HG03432 (cell line): ENCODE measurements at regions not wholly inside any gene's neighbourhood (a gene's known extent, or its start where the extent isn't known, plus 50 kb on each side); places are given as distances from the start of the nearest gene placed in this dataset.

ENCODE experiments used
- ATAC-seq: cut with Tn5 transposase; IDR thresholded peaks from one replicate; pipeline ENCODE4 v1.9.1; 2021; ENCODE audit warnings: mild to moderate bottlenecking, moderate library complexity; ENCODE audit not compliant: unreplicated experiment

DNA sequence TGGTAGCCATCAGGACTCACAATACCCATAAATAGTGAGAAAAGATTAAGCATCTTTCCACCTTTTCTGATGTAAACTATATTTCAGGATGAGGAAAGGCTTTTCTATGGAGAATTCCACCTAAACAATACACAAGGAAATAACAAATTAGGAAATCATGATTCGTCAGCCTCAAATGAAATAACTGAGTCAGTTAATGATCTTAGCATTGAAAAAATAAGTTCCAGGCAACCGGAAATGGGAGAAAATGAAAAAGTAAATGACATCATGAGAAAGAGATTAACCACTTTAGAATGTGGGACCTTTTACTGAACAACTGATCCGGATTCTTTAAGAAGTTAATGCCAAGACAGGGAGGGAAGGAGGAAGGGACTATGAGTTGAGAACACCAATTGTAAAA lies 742.3 kb downstream of the TNS3 start:
- ATAC-seq = no peak

DNA sequence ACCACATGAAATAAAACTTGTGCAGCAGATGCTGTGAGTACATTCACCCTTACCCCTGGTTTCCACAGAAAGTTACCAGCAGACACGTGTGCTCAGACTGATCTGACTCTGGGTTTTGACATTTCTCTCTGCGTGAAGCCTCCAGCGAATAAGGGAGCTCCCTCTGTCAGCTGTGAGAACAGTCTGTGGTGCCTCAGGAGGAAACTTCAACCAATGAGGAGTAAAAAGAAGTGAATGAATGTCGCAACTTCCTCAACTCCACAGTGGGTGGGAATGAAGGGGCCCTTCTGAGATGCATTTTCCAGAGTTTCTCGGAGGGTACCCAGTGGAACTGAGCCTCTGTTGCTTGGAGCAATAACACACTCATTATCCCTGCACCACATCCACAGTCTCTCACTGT lies 743.4 kb downstream of the TNS3 start:
- ATAC-seq = no peak

DNA sequence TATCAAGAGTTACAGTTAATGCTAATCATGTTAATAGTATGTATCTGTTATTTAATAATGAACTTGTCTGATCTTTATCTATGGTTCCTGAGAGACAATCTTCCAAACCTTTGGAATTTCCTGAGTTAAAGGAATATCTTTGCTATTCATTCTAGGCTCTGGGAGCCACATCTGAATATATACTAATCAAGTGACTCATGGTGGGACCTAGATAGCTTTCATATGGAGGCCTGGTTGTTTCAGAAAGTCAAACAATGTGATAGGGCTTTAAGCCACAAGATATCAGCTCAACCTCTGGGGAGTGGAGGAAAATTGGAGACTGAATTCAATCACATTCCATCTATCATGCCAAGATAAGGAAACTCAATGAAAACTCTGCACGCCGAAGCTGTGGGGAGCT lies 746.4 kb downstream of the TNS3 start:
- ATAC-seq = no peak

DNA sequence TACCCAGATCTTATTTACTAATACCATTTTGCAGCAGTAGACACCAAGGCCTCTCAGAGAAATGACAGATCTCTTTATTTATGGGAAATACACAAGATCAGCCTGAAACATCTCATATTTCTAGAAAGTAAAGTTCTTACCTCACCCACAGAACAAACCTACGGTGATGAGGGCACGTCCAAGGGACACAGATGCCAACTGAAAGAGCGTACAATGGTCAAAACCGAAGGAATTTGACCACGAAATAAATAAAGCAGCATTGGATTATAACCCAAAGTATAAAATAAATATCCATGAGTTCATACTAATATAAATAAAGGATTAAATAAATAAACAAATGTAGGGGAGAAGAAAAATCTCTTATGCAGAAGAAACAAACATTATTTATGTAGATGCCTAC lies 747.0 kb downstream of the TNS3 start:
- ATAC-seq = no peak

DNA sequence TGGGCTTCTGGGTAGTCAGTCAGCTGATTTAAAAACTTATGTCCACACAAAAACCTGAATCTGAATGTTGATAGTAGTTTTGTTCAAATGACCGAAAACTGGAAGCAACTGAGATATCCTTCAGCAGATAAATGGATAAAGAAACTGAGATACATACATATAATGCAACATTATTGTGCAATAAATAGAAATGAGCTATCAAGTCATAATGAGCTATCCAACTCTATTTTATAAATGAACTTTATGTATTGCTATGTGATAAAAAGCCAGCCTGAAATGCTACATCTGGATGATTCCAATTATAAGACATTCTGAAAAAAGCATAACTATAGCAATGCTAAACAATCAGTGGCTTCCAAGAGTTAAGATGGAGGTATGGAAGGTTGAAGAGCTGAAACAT lies 748.7 kb downstream of the TNS3 start:
- ATAC-seq = no peak

DNA sequence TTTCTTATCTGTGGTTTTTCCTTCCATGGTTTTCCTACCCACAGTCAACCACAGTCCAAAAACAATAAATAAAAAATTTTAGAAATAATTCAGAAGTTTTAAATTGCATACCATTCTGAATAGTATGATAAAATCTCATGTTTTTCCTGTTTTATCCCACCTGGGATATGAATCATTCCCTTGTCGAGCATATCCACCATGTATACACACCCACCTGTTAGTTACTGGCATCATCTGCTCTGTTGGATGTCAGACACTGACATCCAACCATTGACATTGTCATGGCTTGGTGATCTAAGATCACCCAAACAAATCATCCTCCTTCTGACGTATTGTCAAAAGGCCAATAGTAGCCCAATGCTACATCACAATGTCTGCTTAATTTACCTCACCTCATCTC lies 749.8 kb downstream of the TNS3 start:
- no peak for ATAC-seq

DNA sequence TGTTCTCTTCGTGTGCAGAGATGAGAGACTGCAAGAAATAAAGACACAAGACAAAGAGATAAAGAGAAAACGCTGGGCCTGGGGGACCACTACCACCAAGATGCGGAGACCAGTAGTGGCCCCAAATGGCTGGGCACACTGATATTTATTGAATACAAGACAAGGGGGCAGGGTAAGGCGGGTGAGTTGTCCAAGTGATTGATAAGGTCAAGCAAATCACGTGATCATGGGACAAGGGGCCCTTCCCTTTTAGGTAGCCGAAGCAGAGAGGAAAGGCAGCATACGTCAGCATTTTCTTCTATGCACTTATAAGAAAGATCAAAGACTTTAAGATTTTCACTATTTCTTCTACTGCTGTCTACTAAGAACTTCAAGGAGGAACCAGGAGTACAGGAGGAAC lies 762.1 kb downstream of the TNS3 start:
- no peak for ATAC-seq

DNA sequence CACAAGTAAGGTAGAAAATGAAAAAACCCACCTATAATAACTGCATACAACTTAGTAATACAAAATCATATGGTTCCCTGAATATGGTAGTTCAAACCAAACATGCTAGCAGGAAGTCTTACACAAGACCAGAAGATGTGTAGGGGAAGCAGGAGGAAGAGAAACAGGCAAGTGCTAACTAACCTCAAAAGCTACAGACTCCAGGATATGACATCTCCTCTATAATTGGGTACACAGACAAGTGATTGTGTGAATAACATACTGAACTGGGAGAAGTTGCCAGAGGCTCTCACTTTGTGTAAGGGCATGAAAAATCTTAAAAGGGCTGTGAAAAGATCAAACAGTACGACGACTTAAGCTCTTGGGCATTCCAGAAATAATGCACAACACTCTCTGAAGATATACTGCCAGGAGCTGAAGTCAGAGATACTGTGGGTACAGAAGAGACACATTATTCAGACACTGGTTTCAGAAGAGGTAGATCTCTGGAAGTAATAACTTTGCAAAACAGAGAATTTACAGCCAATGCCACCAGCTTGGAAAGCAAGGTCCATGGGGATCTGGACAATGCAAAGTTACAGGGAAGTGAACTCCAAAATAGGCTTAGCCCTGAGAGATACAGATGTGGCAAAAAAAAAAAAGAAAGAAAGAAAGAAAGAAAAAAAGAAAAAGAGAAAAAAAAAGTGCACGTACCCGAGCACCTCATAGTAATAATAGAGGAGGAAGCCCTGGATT lies 767.2 kb downstream of the TNS3 start:
- no peak for ATAC-seq

DNA sequence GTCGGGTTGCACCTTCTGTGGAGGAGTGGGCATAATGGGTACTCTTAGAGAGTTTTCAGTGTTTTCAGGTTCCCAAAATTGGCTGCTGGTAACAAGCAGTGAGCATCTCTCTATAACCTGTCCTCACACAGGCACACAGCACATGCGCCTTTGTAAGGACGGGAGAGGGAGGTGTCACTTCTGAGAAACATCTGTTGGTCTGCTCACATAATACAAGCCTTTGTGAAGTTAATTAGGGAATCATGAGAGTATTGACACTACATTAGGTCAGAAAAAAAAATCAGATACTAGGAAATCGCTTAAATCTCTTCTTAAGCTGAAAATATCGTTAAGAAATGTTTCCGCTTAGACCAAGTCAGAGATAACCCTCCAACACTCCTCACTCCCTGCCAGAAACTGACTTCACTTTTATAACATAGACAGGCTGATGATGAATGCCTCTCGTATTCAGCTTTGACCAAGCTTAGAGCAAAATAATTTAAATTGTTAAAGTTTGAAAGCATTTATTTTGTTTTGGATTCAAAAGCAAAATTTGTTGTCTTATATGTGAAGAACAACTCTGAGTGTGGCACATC lies 769.7 kb downstream of the TNS3 start:
- no peak for ATAC-seq

DNA sequence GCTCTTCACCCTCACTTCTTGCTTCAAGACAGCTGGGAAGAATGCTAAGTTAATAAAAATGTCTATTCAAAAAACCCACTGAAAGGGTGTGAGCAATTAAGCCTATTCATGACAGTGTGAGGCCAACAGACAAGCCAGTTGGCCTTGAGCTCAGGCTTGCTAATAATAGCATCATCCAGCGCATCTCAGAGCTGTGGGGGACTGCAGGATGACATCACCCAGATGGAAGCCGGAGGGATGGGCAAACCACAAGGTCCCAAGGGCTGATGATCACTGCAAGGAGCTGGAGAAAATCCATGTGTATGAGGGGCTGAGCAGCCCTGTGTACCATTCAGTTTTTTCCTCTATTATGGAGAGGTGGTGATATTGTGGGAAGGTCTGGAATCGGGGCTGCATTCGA lies 770.4 kb downstream of the TNS3 start:
- no peak for ATAC-seq

DNA sequence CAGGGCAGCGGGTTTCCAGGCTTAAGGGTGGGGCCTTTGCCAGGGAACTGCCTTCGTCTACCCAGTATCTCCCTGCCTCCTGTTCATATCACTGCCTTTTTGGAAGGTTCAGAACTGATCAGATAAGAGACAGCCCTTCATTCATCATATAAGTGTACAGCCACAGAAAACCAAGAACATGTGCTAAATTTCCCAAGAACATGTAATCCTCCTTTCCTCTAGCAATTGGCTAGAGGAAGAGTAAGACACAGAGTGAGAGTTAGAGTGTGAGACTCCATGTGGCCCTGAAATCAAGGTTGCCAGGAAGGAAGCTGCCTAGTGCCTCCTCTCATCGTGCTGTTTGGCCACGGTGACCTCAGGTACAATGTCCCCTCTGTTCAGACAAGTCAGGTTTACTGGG lies 770.9 kb downstream of the TNS3 start:
- ATAC-seq = no peak

DNA sequence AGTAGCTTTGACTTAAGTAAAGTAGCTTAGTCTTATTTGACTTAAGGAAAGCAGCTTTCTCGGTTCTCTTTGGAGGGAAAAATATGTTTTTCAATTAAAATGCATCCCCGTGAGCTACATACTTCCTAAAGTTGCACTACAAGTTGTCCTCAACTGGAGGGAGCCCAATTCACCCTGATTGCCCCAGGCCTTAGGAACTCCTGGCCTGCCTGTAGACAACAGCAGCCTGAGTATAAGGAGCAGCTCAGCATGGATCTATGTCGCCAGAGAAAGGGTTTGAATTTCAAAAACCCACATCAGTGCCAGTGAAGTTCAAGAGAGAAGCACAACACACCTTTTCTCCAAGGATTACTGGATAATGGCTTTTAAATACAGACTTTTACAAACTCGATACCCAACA lies 772.0 kb downstream of the TNS3 start:
- ATAC-seq = no peak

DNA sequence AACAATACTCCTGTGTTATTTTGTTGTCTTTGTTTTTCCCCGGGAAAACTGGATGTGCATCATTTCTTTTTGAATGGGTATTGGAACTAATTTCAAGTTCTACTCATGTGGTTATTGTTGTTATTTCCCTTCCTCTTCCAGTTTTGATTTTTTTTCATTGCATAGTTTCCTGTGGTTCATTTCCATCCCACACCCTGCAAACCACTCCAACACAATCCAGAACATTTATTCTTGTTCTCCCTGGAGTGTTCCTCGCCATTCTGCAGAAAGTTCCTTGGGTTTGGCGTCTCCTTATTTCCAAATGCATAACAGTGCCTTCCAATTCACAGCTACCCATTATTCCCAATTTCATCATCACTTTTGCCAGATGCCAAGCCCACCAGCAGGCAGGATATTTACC lies 775.1 kb downstream of the TNS3 start:
- no peak for ATAC-seq

DNA sequence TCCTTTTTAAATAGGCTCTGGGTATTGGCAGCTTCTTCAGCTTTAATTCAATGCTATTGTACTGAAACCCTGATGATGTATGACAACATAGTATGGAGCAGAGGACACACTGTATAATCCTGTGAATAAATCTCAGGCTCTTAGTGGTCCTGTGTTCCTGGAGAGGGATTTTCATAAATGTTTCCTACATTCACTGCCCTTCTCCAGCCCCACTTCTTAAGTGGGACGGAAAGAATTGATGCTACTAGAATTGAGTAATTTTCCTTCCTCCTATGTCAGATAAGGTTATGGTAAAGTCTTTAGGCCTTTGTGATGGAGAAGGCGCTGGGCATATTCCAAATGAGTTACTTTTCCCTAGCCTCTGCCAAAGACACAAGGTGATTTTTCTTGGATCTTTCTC lies 779.4 kb downstream of the TNS3 start:
- no peak for ATAC-seq

DNA sequence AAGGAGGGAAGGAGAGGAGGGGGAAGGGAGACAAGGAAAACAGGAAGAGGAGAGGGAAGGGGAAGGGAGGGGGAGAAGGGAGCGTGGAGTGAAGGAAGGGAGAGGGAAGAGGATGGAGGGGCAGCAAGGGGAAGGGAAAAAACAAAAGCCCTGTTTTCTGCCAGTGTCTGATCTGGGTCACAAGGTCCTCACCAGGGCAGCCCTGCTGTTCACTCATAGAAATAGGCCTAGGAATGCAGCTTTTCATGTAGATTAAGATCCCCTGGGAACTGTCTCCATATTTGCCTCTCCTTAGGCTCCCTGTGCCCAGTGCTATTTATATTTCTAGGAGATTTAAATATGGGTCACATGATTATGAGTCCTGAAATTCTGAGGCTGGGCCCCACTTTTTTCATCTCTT lies 790.7 kb downstream of the TNS3 start:
- no peak for ATAC-seq

DNA sequence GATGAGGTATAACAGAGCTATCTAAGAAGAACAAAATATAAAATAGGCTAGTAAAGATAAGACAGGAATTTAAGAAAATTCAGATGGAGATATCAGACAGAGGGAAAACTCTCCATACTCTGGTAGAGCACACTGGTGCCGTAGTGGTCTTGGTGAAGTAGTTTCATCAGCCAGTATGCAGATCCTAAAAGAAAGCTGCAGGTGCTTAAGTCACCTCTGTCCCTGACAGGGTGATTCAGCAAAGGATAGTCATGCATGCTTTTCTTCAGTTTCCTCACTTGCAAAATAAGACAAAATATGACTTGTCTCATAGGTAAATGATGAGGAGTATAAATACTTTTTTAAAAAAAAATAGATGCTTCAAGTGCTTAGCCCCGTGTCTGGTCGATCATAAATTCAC lies 794.9 kb downstream of the TNS3 start:
- no peak for ATAC-seq

DNA sequence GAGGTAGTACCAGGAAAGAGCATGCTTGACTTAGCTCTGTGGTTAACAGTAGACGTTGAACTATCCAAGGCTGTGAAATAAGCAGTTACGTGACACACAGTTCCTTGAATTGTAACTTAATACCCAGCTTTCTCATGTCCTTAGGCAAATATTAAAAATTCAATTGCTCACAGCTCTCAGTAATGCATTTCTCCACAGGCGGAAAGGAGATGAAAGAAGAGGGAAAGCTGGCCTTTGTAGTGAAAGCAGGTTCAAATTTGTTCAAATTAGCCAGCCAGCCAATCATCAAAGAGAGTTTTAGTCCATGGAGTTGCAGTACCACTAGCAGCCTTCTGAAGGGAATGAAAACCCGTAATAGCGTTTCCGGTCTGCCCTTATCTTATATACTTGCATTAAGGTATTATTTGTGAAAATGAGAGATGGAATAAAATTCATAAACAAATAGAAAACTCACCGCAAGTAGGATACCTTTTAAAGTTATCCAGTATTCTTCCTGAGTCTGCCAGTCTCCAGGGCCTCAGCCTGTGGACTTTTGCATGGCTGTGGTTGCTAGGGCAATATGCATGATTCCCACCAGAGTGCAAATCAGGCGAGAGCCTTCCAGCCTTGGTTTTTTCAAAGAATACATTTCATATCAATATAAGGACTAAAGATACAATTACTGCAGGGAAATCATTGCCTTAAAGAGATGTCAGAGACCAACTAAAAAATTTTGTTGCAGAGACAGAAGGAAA lies 795.5 kb downstream of the TNS3 start:
- ATAC-seq = no peak

DNA sequence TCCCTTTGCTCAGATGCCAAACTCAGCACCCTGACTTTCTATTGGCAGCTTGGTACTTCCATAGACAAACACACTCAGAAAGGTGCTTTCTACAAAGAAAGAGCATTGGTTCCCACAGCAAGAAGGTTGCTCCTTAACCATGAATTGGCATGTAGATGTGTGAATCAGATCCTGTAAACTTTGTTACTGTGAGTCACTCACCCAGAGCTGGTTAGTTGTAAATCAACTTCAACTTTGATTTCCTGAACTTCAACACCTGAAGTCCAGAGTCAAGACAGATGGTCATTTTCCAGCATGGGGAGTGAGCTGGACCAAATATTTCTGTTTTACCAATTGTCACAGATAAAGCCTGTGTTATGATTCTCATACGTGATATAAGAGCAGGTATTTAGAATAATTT lies 797.2 kb downstream of the TNS3 start:
- ATAC-seq = no peak

DNA sequence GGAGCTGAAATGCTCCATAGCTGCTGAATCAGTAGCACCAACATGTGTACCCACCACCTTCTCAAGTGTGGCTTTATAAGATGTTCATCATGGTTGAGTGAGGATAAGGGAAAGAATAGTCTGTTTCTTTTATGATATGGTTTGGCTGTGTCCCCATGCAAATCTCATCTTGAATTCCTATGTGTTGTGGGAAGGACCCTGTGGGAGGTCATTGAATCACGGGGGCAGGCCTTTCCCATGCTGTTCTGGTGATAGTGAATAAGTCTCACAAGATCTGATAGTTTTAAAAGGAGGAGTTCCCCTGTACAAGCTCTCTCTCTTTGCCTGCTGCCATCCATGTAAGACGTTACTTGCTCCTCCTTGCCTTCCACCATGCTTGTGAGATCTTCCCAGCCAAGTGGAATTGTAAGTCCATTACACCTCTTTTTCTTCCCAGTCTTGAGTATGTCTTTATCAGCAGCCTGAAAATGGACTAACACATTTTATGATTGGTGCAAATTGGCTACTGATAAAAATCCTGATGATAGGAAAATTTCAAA lies 799.9 kb downstream of the TNS3 start:
- no peak for ATAC-seq

DNA sequence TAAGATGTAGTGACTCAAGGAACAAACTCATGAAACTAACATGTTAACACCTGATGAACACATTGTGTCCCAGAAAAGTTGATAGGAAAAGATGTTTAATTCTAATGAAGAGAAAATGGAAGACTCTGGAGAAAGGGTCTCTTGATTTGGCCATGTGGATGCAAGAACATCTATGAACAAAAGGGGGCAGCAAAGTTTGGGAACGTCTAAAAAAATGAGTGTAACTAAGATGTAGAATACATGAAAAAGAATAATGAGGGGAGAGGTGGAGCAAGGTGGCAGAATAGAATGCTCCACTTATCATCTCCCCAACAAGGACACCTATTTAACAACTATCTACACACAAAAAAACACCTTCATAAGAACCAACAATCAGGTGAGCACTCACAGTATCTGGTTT lies 805.1 kb downstream of the TNS3 start:
- no peak for ATAC-seq

DNA sequence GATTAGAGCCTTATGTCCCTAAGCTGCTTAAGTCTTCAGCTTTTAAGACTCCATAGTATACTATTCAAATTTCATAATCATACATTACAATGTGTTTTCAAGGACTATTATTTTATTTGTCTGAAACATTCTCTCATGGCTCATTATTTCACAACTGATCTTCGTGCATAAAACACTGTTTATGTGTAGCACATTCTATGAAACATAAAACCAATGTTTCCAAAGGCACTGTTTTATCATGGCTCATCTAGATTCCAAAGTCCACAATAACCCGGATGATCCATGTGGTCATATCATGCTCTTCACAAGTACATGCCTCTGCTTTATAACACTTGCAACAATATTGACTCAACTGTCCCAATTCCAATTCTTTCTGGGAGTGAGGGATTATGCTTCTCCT lies 806.1 kb downstream of the TNS3 start:
- no peak for ATAC-seq

DNA sequence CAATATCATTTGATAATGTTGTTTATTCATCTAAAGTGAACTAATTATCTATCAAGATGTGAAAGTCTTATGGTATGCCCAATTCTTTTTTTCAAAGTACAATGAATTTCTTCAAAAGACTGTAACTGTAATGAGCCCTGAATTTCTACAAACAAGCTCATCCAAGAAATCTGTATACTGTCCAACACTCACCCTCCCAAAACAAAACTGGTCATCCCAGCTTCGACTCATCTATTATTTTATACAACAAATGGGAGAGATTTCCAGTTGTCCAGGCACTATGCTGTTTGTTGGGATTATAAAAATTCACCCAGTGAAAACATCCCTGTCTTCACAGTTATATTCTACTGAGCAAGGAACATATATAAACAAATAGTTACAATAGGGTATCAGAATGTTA lies 806.9 kb downstream of the TNS3 start:
- no peak for ATAC-seq
